ENCODE measurements at regions not wholly inside any gene's neighbourhood (a gene's known extent, or its start where the extent isn't known, plus 50 kb on each side); places are given as distances from the start of the nearest gene placed in this dataset.
A peak's percentile ranks its signal among the peaks of the same experiment; 100 is the strongest.

GRCh38 chr2:238971318-238972145 is 123.6 kb downstream of the TWIST2 start:
- no peak for DNase-seq (ENCODE audit: low spot score)
- Histone ChIP-seq H3K4me1 (ENCODE audit: insufficient read depth, low read length) (no peaks in the 10 kb centered on the region), H3K27ac (ENCODE audit: extremely low read length, insufficient read depth, low read length) (no peak overlapping the region), H3K4me3 (replicated peaks in 1 of 3; ENCODE audit: insufficient read depth in 1 of 3, low read depth in 2 of 3, low read length in 3 of 3) (no peak overlapping the region), H3K9me3 (ENCODE audit: low read length) (no peaks in the 10 kb centered on the region), H3K79me2 (ENCODE audit: insufficient read depth, low read length) (no peaks in the 10 kb centered on the region), H3K36me3 (replicated peaks in 1 of 2; ENCODE audit: control insufficient read depth in 1 of 2, insufficient read depth in 2 of 2, low read length in 2 of 2) (no peaks in the 10 kb centered on the region), H2AFZ (ENCODE audit: low read length) (no peak overlapping the region), H3K4me2 (ENCODE audit: low read depth, low read length) (no peak overlapping the region), H3K27me3 (ENCODE audit: control insufficient read depth in 1 of 2, insufficient read depth in 2 of 2, low read length in 2 of 2) (peaks cover 5 to 44% of the 10 kb centered on the region in 2 experiments; a peak in 3 of 5 replicates), H3K9ac (ENCODE audit: insufficient read depth, low read depth, low read length) (no peak overlapping the region), H4K20me1 (ENCODE audit: insufficient read depth, low read length) (no peaks in the 10 kb centered on the region; the same call in 1 of the 2 replicates)
- ATAC-seq, result no peak
- intact Hi-C loops (cut with micrococcal nuclease; ENCODE audit: unreplicated experiment), result no loop called here
- TF ChIP-seq CREB1 (IDR thresholded peaks at IDR 0.05), result peak; percentile 21; the same call in 1 of the 2 replicates
- no peak for TF ChIP-seq CREB1 (CRISPR knock-in tag; IDR thresholded peaks at IDR 0.05)
- no peak for TF ChIP-seq TRIM24 (CRISPR knock-in tag; IDR thresholded peaks at IDR 0.05)
- TF ChIP-seq ZNF678 (CRISPR knock-in tag; IDR thresholded peaks at IDR 0.05), result no peak
- TF ChIP-seq, protein P1, sequence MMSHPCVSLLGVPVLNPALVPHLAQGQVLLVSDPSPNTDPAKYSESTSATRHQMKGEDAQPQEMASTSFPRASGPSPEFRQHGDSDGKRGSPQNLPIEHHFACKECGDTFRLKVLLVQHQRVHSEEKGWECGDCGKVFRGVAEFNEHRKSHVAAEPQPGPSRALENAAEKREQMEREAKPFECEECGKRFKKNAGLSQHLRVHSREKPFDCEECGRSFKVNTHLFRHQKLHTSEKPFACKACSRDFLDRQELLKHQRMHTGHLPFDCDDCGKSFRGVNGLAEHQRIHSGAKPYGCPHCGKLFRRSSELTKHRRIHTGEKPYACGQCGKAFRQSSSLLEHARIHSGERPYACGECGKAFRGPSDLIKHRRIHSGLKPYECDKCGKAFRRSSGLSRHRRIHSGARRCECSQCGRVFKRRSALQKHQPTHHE (CRISPR knock-in tag; IDR thresholded peaks at IDR 0.05; ENCODE audit: borderline replicate concordance), result no peak
- no peak for TF ChIP-seq NBN (conservative IDR thresholded peaks at IDR 0.05)
- TF ChIP-seq SMYD3 (CRISPR knock-in tag; IDR thresholded peaks at IDR 0.05), result no peak
- TF ChIP-seq NONO (IDR thresholded peaks at IDR 0.05), result no peak
- TF ChIP-seq NONO (CRISPR knock-in tag; conservative IDR thresholded peaks at IDR 0.05), result no peak
- TF ChIP-seq, protein P2, sequence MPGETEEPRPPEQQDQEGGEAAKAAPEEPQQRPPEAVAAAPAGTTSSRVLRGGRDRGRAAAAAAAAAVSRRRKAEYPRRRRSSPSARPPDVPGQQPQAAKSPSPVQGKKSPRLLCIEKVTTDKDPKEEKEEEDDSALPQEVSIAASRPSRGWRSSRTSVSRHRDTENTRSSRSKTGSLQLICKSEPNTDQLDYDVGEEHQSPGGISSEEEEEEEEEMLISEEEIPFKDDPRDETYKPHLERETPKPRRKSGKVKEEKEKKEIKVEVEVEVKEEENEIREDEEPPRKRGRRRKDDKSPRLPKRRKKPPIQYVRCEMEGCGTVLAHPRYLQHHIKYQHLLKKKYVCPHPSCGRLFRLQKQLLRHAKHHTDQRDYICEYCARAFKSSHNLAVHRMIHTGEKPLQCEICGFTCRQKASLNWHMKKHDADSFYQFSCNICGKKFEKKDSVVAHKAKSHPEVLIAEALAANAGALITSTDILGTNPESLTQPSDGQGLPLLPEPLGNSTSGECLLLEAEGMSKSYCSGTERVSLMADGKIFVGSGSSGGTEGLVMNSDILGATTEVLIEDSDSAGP (CRISPR knock-in tag; IDR thresholded peaks at IDR 0.05; ENCODE audit: borderline replicate concordance), result no peak
- ChIA-PET CTCF (ENCODE audit: low intra/inter-chr PET ratio, low total read pairs) (no interaction called here), POLR2A (no interaction called here)
- in situ Hi-C loops (cut with HindIII; ENCODE audit: extremely low pct_ligation_motif_present, low pct_unique_long_range_greater_than_20kb), result no loop called here
- FAIRE-seq, result no peak
- WGBS (ENCODE audit: low lambda C conversion rate), result 15% methylated on average over 9 of the region's 9 CpGs
- no TSS peak for BruUV-seq (replicated peaks)
